PC-9 (cell line): ENCODE measurements at regions not wholly inside any gene's neighbourhood (a gene's known extent, or its start where the extent isn't known, plus 50 kb on each side); places are given as distances from the start of the nearest gene placed in this dataset.
"Not testable (repeated sequence)": the region's sequence is repeated elsewhere in the genome, so short reads cannot be mapped to it uniquely, and the experiment has no call there.

ENCODE experiments used
- BruUV-seq: library from RNA; stranded (reverse); fragments of 400-500 nt; replicated peaks from 2 replicates; lab custom pipeline; 2021; lab: Mats Ljungman, UMichigan
- CTCF ChIA-PET: fragments of 300-600 bp; sonication (Branson Sonifier 250); formaldehyde crosslinking; loops from one replicate; lab custom pipeline; 2022; ENCODE audit warnings: antibody characterized with exemption; lab: Charles Lee
- POLR2A ChIA-PET: fragments of 300-600 bp; sonication (Branson Sonifier 250); formaldehyde crosslinking; loops from one replicate; lab custom pipeline; 2022; ENCODE audit warnings: antibody characterized with exemption; ENCODE audit not compliant: unreplicated experiment; lab: Charles Lee
- DNase-seq, 2 experiments: peaks; one replicate each; pipeline versions ENCODE4 v3.0.0 to v3.0.0-alpha.2; 2015 to 2022; ENCODE audit warnings: mixed read lengths in 1 of 2
- H2AFZ ChIP-seq: fragments of 200-600 bp; sonication (generic); 2 replicates; pipeline ENCODE4 v1.8.1; 2017; ENCODE audit warnings: antibody characterized with exemption
- H3F3A ChIP-seq: fragments of 200-600 bp; sonication (generic); 2 replicates; pipeline ENCODE4 v1.8.1; 2017; ENCODE audit warnings: antibody characterized with exemption, mild to moderate bottlenecking, low read depth; ENCODE audit not compliant: insufficient read depth
- H3K27ac ChIP-seq: fragments of 200-600 bp; sonication (generic); 2 replicates; pipeline ENCODE4 v1.6.1; 2016; ENCODE audit warnings: mixed run types
- H3K27me3 ChIP-seq: fragments of 200-600 bp; sonication (generic); 2 replicates; pipeline ENCODE4 v1.6.1; 2016; ENCODE audit warnings: low read depth, mixed run types; ENCODE audit not compliant: insufficient read depth
- H3K36me3 ChIP-seq: fragments of 200-600 bp; sonication (generic); 2 replicates; pipeline ENCODE4 v1.6.1; 2016; ENCODE audit warnings: low read depth, mixed run types
- H3K4me1 ChIP-seq: fragments of 200-600 bp; sonication (generic); replicated peaks from 2 replicates; pipeline ENCODE4 v1.6.1; 2016; ENCODE audit warnings: mixed run types; ENCODE audit not compliant: insufficient read depth
- H3K4me2 ChIP-seq: fragments of 200-600 bp; sonication (generic); 2 replicates; pipeline ENCODE4 v1.6.1; 2017; ENCODE audit warnings: mixed run types
- H3K4me3 ChIP-seq: fragments of 200-600 bp; sonication (generic); 2 replicates; pipeline ENCODE4 v1.6.1; 2016; ENCODE audit warnings: mixed run types
- H3K79me2 ChIP-seq: fragments of 200-600 bp; sonication (generic); 2 replicates; pipeline ENCODE4 v1.6.1; 2017; ENCODE audit warnings: low read depth, mixed run types
- H3K9me2 ChIP-seq: fragments of 200-600 bp; sonication (generic); 2 replicates; pipeline ENCODE4 v1.8.1; 2017; ENCODE audit warnings: mild to moderate bottlenecking; ENCODE audit not compliant: insufficient read depth
- H3K9me3 ChIP-seq: fragments of 200-600 bp; sonication (generic); 2 replicates; pipeline ENCODE4 v1.8.1; 2016; ENCODE audit warnings: low read depth; ENCODE audit not compliant: insufficient read depth
- H4K20me1 ChIP-seq: fragments of 200-600 bp; sonication (generic); 2 replicates; pipeline ENCODE4 v1.8.1; 2017; ENCODE audit not compliant: insufficient read depth
- CTCF ChIP-seq: fragments of 200-600 bp; sonication (generic); conservative IDR thresholded peaks from 2 replicates; pipeline ENCODE4 v1.6.1; 2017; ENCODE audit warnings: mixed run types, antibody characterized with exemption, mild to moderate bottlenecking, moderate library complexity
- EZH2 ChIP-seq: fragments of 200-600 bp; sonication (generic); IDR thresholded peaks from 2 replicates; pipeline ENCODE4 v1.8.0; 2017; ENCODE audit warnings: antibody characterized with exemption, low read depth
- intact Hi-C: fragments of 100-400 bp; cut with micrococcal nuclease; formaldehyde crosslinking; loops from one replicate; pipeline ENCODE4 v1.10.0; 2022; ENCODE audit not compliant: unreplicated experiment

GRCh38 chr15:81825136-81825535, 220.7 kb downstream of the MEX3B start:
- DNase-seq: no peak
- no peaks in the 10 kb centered on the region for H3K36me3 ChIP-seq
- ChIA-PET POLR2A (no interaction called here), CTCF (no interaction called here)
- no peaks in the 10 kb centered on the region for H3K4me1 ChIP-seq
- no peak overlapping the region for H3K4me2 ChIP-seq
- H3K9me3 ChIP-seq: no peaks in the 10 kb centered on the region
- no peaks in the 10 kb centered on the region for H3K27me3 ChIP-seq
- no peak overlapping the region for H2AFZ ChIP-seq
- no TSS peak for BruUV-seq
- H3F3A ChIP-seq: no peaks in the 10 kb centered on the region
- TF ChIP-seq EZH2: no peak
- TF ChIP-seq CTCF: no peak
- H3K9me2 ChIP-seq: no peaks in the 10 kb centered on the region
- H4K20me1 ChIP-seq: no peaks in the 10 kb centered on the region; the same call in 1 of the 2 replicates
- H3K27ac ChIP-seq: no peak overlapping the region
- no peaks in the 10 kb centered on the region for H3K79me2 ChIP-seq
- H3K4me3 ChIP-seq: no peak overlapping the region
- intact Hi-C loops: no loop called here

GRCh38 chr15:81822587-81822986, 223.2 kb downstream of the MEX3B start:
- H3K36me3 ChIP-seq, BruUV-seq, H3K4me1 ChIP-seq, H3K79me2 ChIP-seq, H3K4me3 ChIP-seq, H3K4me2 ChIP-seq, H3F3A ChIP-seq, H3K27me3 ChIP-seq, H2AFZ ChIP-seq, H3K9me3 ChIP-seq, POLR2A ChIA-PET, intact Hi-C loops, DNase-seq, CTCF ChIA-PET, H3K27ac ChIP-seq, H4K20me1 ChIP-seq, H3K9me2 ChIP-seq: not testable (repeated sequence)

- no peak for DNase-seq
- Histone ChIP-seq H2AFZ (no peak overlapping the region), H4K20me1 (no peaks in the 10 kb centered on the region), H3K9me3 (no peaks in the 10 kb centered on the region), H3K27ac (no peak overlapping the region), H3K4me2 (no peak overlapping the region), H3K79me2 (no peaks in the 10 kb centered on the region), H3K36me3 (no peaks in the 10 kb centered on the region), H3K4me3 (no peak overlapping the region), H3K27me3 (peaks cover 3% of the 10 kb centered on the region; the same call in 1 of the 2 replicates), H3K4me1 (no peaks in the 10 kb centered on the region), H3K9me2 (no peaks in the 10 kb centered on the region), H3F3A (no peaks in the 10 kb centered on the region)
- no TSS peak for BruUV-seq
- intact Hi-C loops: no loop called here
- ChIA-PET CTCF (interaction anchor here (0.6 kb wide), 1 partner anchor 1633 kb away, joined by 4 read pairs; no protein-coding TSS in a partner anchor), POLR2A (no interaction called here)
- TF ChIP-seq CTCF (no peak), EZH2 (no peak)
These were observed 225.7 kb downstream of the MEX3B start for GRCh38 chr15:81819924-81820635.
